Chondrocyte (in vitro differentiated cells): ENCODE measurements at regions not wholly inside any gene's neighbourhood (a gene's known extent, or its start where the extent isn't known, plus 50 kb on each side); places are given as distances from the start of the nearest gene placed in this dataset.

Source experiments
- DNase-seq: peaks from one replicate; pipeline ENCODE4 v3.0.0; 2021; ENCODE audit warnings: mixed read lengths, low spot score
- H3K27ac Mint-ChIP-seq: one replicate; pipeline ENCODE4 v1.8.0; 2021; ENCODE audit warnings: mild to moderate bottlenecking, moderate library complexity, mixed read lengths; ENCODE audit not compliant: unreplicated experiment
- H3K27me3 Mint-ChIP-seq: 2 replicates; pipeline ENCODE4 v1.8.0; 2021; ENCODE audit warnings: low read depth, mixed read lengths
- H3K36me3 Mint-ChIP-seq: 2 replicates; pipeline ENCODE4 v1.8.0; 2021; ENCODE audit warnings: low read depth, mixed read lengths
- H3K4me1 Mint-ChIP-seq: 2 replicates; pipeline ENCODE4 v1.8.0; 2021; ENCODE audit warnings: low read depth, mild to moderate bottlenecking, mixed read lengths
- H3K4me3 Mint-ChIP-seq: one replicate; pipeline ENCODE4 v1.8.0; 2021; ENCODE audit warnings: mild to moderate bottlenecking, moderate library complexity, mixed read lengths; ENCODE audit not compliant: unreplicated experiment
- H3K9me3 Mint-ChIP-seq: 2 replicates; pipeline ENCODE4 v1.8.0; 2021; ENCODE audit warnings: low read depth, mixed read lengths
- CTCF ChIP-seq: fragments of 200-600 bp; sonication (generic); IDR thresholded peaks from 2 replicates; pipeline ENCODE4 v1.5.0; 2021; ENCODE audit warnings: antibody characterized with exemption, mild to moderate bottlenecking, moderate library complexity

- DNase-seq: no peak
- Mint-ChIP-seq H3K4me1 (peaks cover 36% of the 10 kb centered on the region), H3K27me3 (no peaks in the 10 kb centered on the region), H3K27ac (no peak overlapping the region), H3K4me3 (no peak overlapping the region), H3K9me3 (no peaks in the 10 kb centered on the region), H3K36me3 (no peaks in the 10 kb centered on the region)
- TF ChIP-seq CTCF: no peak
These were observed 179.8 kb upstream of the UBL3 start for GRCh38 chr13:30030141-30030750.

GRCh38 chr13:30027569-30028455, 177.4 kb upstream of the UBL3 start:
- no peak for DNase-seq
- H3K27ac Mint-ChIP-seq: peak overlapping the region; percentile 5
- H3K36me3 Mint-ChIP-seq: peaks cover 2% of the 10 kb centered on the region
- no peaks in the 10 kb centered on the region for H3K9me3 Mint-ChIP-seq
- peaks cover 21% of the 10 kb centered on the region for H3K4me1 Mint-ChIP-seq
- no peak for TF ChIP-seq CTCF
- no peaks in the 10 kb centered on the region for H3K27me3 Mint-ChIP-seq
- H3K4me3 Mint-ChIP-seq: no peak overlapping the region

GRCh38 chr13:30026909-30027308, 176.5 kb upstream of the UBL3 start:
- Mint-ChIP-seq H3K4me3 (no peak overlapping the region), H3K27ac (no peak overlapping the region), H3K27me3 (no peaks in the 10 kb centered on the region), H3K36me3 (peaks cover 2% of the 10 kb centered on the region), H3K9me3 (no peaks in the 10 kb centered on the region), H3K4me1 (peaks cover 21% of the 10 kb centered on the region)
- TF ChIP-seq CTCF: no peak
- no peak for DNase-seq

- Mint-ChIP-seq H3K4me1 (peaks cover 28% of the 10 kb centered on the region), H3K27ac (peak overlapping the region; percentile 67), H3K9me3 (no peaks in the 10 kb centered on the region), H3K36me3 (peaks cover 2% of the 10 kb centered on the region), H3K27me3 (no peaks in the 10 kb centered on the region), H3K4me3 (no peak overlapping the region)
- DNase-seq: no peak
- no peak for TF ChIP-seq CTCF
These were observed 175.7 kb upstream of the UBL3 start for GRCh38 chr13:30026093-30026492.

GRCh38 chr13:30025351-30025750, 174.9 kb upstream of the UBL3 start:
- no peak for DNase-seq
- TF ChIP-seq CTCF: no peak
- no peak overlapping the region for H3K27ac Mint-ChIP-seq
- H3K36me3 Mint-ChIP-seq: peaks cover 2% of the 10 kb centered on the region
- peaks cover 36% of the 10 kb centered on the region for H3K4me1 Mint-ChIP-seq
- no peaks in the 10 kb centered on the region for H3K27me3 Mint-ChIP-seq
- no peaks in the 10 kb centered on the region for H3K9me3 Mint-ChIP-seq
- no peak overlapping the region for H3K4me3 Mint-ChIP-seq
